NB4 (cell line): ENCODE measurements at regions not wholly inside any gene's neighbourhood (a gene's known extent, or its start where the extent isn't known, plus 50 kb on each side); places are given as distances from the start of the nearest gene placed in this dataset.

ENCODE experiments used
- CTCF ChIP-seq: IDR thresholded peaks from one replicate; pipeline ENCODE4 v1.5.1; 2012; ENCODE audit warnings: low read depth, low read length
- MYC ChIP-seq: IDR thresholded peaks from 2 replicates; pipeline ENCODE4 v1.6.1; 2011; ENCODE audit warnings: low read depth, low read length
- POLR2A ChIP-seq: IDR thresholded peaks from 2 replicates; pipeline ENCODE4 v1.6.1; 2011; ENCODE audit warnings: mild to moderate bottlenecking; ENCODE audit not compliant: insufficient read length; ENCODE audit errors: extremely low read depth
- TF ChIP-seq, protein P1 (sequence below): IDR thresholded peaks from 2 replicates; pipeline ENCODE4 v1.6.1; 2011; ENCODE audit warnings: low read depth, low read length

- TF ChIP-seq POLR2A = no peak
- no peak for TF ChIP-seq CTCF
- TF ChIP-seq, protein P1, sequence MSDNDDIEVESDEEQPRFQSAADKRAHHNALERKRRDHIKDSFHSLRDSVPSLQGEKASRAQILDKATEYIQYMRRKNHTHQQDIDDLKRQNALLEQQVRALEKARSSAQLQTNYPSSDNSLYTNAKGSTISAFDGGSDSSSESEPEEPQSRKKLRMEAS = no peak
- no peak for TF ChIP-seq MYC
Measured at GRCh38 chr3:166324401-166324800, 487.2 kb upstream of the BCHE start.
